ENCODE measurements at regions not wholly inside any gene's neighbourhood (a gene's known extent, or its start where the extent isn't known, plus 50 kb on each side); places are given as distances from the start of the nearest gene placed in this dataset.

DNA sequence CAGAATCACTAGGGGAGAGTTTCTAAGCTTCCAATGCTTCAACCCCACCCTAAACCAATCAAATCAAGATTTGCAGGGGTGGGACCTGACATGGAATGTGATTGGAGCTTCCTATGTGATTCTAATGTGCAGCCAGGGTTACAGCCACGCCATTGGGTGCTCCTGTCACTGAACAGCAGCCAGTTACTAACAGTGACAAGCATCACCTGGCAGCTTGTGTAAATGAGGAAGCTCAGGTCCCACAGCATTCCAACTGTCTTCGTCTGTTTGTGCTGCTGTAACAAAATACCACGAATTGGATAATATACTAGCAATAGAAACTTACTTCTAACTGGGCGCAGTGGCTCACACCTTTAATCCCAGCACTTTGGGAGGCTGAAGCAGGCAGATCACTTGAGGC, 294.9 kb downstream of the SHQ1 start:
- no peak overlapping the region for H3K4me3 ChIP-seq (ENCODE audit: low read depth, low read length)
- TF ChIP-seq, protein P1, sequence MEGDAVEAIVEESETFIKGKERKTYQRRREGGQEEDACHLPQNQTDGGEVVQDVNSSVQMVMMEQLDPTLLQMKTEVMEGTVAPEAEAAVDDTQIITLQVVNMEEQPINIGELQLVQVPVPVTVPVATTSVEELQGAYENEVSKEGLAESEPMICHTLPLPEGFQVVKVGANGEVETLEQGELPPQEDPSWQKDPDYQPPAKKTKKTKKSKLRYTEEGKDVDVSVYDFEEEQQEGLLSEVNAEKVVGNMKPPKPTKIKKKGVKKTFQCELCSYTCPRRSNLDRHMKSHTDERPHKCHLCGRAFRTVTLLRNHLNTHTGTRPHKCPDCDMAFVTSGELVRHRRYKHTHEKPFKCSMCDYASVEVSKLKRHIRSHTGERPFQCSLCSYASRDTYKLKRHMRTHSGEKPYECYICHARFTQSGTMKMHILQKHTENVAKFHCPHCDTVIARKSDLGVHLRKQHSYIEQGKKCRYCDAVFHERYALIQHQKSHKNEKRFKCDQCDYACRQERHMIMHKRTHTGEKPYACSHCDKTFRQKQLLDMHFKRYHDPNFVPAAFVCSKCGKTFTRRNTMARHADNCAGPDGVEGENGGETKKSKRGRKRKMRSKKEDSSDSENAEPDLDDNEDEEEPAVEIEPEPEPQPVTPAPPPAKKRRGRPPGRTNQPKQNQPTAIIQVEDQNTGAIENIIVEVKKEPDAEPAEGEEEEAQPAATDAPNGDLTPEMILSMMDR (conservative IDR thresholded peaks at IDR 0.05; ENCODE audit: low read depth, low read length) = no peak
- DNase-seq (ENCODE audit: low read depth) = no peak

DNA sequence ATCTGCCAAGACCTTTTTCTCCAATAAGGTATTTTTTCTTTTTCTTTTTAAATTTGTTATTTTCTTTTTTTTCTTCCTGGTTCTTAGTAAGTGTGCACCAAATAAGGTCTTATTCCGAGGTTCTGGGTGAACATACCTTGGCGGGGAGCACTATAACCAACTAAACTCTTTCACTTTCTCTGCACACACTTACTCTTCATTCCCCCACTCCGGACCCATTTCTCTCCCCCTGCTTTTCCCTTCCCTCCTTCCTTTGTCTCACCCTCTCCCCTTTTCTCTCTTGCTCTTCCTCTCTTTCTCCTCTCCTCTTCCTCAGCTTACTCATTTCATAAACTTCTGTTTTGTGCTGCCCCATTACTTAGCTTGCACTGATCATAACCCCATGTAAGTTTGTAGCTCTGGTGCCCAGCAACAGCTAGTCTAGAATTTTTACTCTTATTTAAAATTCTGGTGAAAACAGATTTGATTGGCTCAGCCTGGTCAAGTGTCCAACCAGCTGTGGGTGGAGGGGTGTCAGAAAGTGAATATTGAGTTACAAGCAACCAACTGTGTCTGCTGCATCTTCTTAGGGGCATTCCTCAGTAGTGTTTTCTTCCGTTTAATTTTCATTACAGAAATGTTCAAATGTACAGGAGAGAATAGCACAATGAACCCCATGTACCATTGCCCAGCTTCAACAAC, 297.5 kb downstream of the SHQ1 start:
- no peak for DNase-seq (ENCODE audit: low read depth)
- TF ChIP-seq, protein P1 (conservative IDR thresholded peaks at IDR 0.05; ENCODE audit: low read depth, low read length) = no peak
- H3K4me3 ChIP-seq (ENCODE audit: low read depth, low read length) = no peak overlapping the region

DNA sequence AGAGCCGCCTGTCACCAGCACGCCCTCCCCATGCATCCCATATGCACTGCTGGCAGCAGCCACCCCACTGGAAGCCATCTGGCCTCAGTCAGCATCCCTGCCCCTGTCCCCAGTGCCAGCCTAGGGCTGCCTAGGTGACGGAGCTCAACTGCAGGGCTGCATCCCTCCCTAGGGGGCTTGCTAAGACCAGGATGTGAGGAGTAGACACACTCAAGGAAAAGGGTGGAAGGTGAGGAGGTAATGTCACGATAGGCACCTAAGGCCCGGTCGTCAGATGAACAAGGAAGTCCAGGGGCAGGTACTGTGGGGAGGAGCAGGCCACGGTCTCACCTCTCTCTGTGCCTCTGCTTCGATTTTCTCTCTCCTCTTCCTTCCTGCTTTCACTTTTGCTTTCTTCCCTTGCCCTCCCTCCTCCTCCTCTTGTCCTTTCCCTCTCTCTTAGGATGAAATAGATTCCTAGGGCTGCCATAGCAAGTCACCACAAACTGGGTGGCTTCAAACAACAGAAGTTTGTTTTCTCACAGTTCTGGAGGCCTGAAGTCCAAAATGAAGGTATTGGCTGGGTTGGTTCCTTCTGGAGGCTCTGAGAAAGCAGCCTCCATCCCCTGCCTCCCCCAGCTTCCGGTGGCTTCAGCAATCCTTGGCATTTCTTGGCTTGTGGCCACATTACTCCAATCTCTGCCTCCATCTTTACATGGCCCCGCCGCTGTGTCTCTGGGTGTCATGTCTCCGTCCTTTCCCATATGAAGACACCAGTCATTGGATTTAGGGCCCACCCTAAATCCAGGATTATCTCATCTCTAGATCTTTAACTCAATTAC, 298.3 kb downstream of the SHQ1 start:
- H3K4me3 ChIP-seq (ENCODE audit: low read depth, low read length) = no peak overlapping the region
- no peak for DNase-seq (ENCODE audit: low read depth)
- TF ChIP-seq, protein P1 (conservative IDR thresholded peaks at IDR 0.05; ENCODE audit: low read depth, low read length) = no peak

DNA sequence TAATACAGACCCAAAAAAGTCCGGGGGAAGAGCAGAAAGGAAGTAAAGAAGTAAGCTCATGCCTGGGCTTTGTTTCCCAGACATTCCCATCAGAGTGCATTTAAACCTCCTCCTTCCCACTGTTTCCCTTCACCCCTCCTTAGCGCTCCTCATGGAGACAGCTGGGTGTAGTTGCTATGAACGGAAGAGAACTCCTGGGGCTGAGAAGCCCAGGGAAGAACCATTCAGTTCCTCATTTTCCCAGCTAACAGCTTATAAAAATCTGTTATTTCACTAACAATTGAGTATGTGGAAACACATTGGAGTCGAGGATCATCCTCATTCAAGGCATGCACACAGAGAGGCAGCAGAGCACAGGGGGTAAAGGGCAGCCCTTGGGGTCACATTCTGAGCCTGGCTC, 299.3 kb downstream of the SHQ1 start:
- TF ChIP-seq, protein P1 (conservative IDR thresholded peaks at IDR 0.05; ENCODE audit: low read depth, low read length) = no peak
- DNase-seq (ENCODE audit: low read depth) = no peak
- no peak overlapping the region for H3K4me3 ChIP-seq (ENCODE audit: low read depth, low read length)

DNA sequence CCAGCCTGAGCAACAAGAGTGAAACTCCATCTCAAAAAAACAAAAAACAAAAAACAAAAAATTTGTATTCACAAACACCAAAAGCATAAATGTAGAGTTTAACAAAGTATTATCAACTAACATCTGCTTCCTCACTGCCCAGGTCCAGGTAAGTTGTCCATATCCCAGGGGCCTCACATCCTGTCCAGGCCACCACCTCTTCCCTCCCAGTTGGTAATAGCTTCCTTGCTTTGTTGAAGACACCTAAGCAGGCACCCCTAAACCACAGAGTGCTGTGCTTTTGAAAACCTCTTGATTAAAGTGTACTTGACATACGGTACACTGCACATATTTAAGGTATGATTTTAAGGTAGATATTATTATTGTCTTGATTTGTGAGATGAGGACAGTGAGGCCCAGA, 299.8 kb downstream of the SHQ1 start:
- TF ChIP-seq, protein P1 (conservative IDR thresholded peaks at IDR 0.05; ENCODE audit: low read depth, low read length) = no peak
- DNase-seq (ENCODE audit: low read depth) = no peak
- no peak overlapping the region for H3K4me3 ChIP-seq (ENCODE audit: low read depth, low read length)

DNA sequence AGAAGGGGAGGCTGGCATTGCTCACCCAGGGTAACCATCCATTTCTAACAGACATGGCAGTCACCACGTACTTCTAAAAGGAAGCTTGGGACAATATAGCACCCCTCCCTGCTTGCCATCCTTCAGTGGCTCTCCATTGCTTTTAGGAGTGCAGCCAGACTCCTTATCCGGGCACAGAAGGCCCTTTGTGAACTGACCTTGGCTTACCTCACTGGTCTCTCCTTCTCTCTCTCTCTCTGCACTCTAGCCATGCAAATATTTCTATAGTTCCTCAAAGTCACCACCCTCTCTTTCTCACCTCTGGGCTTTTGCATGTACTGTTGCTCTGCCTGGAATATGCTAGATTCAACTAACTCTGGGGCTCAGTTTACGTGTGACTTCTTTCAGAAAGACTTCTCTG, 301.1 kb downstream of the SHQ1 start:
- TF ChIP-seq, protein P1 (conservative IDR thresholded peaks at IDR 0.05; ENCODE audit: low read depth, low read length) = no peak
- no peak for DNase-seq (ENCODE audit: low read depth)
- H3K4me3 ChIP-seq (ENCODE audit: low read depth, low read length) = no peak overlapping the region
